MV-4-11 (cell line): ENCODE measurements at regions not wholly inside any gene's neighbourhood (a gene's known extent, or its start where the extent isn't known, plus 50 kb on each side); places are given as distances from the start of the nearest gene placed in this dataset.

Experiments
- DNase-seq: peaks from one replicate; lab custom pipeline; 2025; lab: John Stamatoyannopoulos, UW

DNA sequence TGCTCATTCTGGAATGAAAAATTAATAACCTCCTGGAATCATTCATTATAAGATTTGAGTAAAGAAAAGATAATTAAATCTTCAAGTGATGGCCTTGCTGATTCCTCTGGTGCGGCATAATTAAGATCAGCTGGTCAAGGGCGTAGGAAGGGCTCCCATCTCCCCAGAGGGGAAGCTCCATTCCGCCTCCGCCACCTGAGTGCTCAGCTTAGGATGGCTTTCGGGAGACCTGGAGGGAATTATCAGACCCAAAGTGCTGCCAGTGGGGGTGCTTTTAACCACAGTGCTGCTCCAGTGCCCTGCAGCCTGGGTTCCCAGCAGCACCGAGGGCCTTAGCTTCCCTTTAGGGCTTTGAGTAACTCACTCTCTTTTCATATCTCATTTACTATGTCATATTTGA lies 556.6 kb upstream of the RGMA start:
- DNase-seq: no peak

DNA sequence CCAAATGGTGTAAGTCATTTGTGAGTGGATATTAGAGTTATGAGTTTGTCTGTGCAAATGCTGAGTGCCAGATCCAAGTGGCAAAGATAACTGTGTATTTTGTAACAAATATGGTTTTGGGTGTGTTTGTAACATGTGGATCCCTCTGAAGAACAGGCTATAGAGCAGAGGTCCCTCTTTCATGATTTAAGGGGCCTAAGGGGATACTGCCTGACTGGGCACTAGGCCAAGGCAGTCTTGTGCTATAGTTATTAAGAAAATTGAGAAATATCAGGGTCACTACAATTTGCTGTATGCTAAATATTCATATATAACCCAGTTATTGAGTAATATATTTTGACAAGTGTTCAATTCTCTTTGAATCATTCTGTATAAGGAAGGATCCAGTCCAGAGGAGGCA lies 555.6 kb upstream of the RGMA start:
- no peak for DNase-seq

DNA sequence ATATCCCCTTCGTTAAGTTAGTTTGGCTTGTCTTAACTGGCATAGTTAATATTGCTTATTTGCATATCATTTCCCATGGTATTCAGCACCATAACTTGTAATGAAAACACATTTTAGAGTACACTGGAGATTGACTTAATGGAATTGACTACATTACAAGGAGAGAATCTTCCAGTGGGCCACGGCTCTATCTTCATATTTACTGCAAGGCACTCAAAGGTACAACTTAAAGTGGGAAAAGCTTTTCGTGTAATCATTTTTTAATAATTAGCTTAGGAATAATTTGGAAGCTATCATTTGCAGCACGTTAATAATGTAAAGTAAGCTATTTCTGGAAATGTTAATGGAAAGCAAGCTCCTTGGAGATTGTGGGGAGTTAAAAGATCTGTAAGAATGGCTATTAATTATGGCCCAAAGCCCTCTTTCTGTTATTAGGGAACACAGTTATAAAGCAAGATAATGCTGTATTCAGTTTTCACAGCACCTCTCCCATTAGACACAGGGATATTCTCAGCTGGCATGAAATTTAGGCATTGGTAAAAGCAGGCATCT lies 551.5 kb upstream of the RGMA start:
- DNase-seq: no peak

DNA sequence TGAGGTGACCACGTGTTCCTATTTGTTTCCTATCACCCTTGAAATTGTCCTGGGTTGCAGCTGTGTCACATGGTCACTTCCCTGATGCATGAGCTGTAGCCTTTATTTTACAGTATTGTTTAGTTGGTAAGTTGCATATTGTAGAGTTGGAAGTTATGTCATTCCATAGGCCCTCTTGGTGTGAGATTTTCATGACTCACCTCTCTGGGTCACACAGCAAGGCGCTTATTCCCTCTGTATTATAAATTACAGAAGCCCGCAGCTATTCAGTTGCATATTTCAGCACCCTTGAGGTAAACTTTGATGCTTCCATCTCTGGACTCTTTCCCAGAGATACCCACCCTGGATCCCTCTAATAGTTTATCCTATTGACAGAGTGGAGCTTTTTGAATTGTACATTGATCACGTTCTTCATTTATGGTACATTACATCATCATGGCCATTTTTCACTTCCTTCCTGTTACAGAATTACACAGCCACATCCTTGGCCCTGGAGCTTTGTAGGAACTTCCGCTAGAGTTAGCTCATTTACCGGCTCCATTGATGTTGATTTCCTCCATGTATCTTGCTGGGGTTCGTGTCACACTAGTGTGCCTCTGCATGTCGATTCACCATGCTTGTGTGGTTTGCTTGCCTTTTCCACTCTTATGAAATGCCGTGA lies 543.1 kb upstream of the RGMA start:
- no peak for DNase-seq

DNA sequence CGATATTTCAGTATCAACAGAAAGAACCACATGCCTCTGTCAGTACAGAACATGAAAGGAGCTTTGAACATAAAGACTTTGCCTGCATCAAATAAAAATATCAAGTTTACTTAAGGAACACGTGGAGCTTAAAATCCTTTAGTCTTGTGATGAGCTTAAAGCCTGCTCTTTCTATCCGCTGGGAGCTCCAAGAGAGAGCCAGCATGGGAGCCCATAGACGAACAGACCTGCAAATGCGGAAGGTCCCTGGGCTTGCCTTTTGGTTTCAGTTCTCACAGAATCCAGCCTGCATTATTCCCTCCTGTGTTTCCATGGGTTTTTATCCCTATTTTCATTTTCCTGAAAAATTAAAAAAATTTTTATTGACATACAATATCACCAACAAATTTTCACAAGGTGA lies 530.6 kb upstream of the RGMA start:
- DNase-seq: no peak

DNA sequence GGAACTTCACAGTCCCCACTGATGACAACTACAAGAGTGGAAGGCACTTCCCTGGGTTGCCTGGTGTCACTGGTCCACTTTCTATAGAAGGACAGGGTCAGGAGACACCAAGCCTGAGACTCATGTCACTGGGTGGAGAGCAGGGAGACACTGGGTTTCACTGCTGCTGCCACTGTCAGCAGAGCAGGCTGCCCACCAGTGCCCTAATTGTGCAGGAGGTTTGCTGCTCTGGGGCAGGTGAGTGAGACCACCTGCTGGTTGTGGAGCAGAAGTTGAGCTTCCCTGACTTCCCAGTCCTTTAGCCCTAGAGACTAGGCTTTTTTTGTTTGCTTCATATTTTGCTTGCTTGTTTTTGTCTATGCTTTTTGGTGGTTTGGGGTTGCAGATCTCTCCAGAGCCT lies 528.4 kb upstream of the RGMA start:
- DNase-seq: no peak

DNA sequence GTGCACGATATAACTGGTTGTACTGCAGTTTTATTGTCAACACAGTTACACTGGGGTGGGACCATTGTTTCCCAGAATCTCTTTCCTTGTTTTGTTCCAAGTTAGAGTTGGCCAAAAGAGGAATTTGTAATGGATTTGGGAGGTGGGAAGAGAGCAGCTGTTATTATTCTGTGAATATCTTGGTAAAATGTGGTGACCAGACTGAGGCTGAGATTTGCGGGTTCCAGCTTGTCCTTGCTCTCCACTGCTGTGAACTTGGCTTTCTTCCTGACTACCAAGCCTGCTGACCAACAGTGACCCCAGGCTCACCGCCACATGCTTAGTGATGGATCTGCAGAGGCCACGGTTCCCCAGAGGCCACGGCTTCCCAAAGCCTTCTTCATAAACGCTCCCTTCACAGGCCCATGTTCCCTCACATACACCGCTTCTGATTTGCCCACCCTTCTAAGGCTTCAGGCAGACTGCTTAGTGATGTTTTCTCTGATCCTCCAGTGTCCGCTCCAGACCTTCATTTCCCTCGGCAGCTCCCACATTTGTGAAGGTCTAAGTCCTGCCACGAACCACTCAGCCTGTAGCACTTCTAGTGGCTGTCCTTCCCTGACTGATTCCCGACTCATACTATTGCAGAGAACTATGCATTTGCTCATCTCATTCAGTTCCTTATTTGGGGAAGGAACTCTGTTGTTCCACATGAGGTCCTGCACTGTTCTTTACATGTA lies 525.5 kb upstream of the RGMA start:
- no peak for DNase-seq

DNA sequence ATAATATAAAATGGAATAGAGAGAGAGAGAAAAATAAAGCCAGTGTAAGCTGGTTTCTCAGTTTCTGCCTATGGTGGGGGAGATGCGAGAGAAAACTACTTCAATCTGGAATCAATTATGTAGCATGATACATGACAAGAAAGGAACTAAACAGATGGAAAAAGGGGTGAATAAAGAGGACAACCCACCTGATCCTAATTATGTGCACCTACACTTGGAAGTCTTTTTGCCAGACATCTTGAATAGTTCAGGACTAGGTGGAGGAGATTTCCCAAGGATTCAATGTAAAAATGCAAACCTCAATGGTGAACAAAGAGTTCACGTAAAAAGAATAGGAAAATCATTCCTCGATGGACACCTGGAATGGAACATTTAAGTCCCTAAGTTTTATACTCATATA lies 524.4 kb upstream of the RGMA start:
- no peak for DNase-seq

DNA sequence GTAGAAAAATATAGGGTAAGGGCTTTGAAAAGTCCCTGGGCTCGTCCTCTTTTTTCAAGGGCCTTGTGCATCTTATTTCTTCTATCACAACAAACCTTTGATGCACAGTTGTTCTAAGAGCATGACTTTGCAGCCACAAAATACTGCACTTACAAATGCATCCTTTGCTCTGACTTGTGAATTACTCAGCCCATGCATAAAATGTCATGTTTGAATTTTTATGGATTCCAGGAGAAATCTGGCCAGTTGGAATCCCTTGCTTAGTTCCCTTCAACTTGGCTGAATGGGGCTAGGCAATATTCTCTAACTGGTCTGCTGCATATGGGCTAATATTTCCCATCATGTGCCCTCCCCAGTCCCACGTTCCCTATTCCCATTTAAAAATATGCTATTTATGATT lies 523.9 kb upstream of the RGMA start:
- DNase-seq: no peak

DNA sequence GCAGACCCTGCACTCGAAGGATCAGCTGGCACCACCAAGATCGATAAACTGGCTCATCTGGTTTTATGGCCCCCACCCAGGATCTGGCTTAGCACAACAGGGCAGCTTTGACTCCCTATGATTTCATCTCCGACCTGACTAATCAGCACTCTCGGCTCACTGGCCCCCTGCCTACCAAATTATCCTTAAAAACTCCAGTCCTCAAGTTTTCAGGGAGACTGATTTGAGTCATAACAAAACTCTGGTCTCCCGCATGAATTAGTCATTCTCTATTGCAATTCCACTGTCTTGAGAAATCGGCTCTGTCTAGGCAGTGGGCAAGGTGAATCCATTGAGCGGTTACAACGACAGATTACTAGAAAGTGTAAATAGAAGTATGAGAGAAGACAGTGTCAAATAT lies 521.9 kb upstream of the RGMA start:
- DNase-seq: no peak

DNA sequence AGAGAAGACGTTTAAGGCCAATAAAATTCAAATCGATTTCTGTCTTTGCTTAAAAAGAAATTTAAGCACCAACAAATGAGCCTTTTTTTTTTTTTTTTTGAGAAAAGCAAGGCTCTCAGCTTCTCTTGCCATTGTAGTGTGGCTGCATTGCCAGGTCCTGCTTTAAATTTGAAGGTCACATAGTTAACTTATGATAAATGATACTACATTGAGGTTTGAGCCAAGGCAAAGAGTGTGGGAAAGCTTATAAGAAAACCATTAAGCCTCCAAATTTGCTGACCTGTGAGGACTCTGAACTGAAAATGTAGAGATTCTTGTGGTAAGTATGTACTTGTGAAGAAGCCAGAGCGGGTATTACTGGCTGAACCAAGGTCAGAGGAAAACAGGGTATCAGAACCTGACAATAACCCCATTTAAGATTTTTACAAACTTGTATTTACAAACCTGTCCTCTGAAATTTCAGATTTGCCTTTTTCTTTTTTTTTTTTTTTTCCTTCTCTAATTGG lies 519.7 kb upstream of the RGMA start:
- no peak for DNase-seq

DNA sequence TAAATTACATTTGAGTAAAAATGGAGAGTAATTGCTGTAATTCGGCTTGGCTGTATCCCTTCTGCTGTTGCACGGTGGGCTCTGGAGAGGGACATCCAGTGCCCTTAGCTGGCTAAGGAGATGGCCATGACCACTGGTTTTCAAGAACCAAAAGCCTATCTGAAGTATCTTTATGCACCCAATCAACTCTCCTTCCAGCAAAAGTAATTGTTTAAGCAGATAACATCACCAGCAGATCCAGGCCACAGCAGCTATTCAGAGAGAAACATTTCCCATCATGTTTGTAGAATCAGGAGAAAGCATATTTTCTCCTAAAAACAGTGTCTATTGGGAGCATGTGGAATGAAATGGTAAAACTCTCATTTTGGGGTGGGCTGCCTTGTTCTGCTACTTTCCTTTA lies 514.5 kb upstream of the RGMA start:
- no peak for DNase-seq

DNA sequence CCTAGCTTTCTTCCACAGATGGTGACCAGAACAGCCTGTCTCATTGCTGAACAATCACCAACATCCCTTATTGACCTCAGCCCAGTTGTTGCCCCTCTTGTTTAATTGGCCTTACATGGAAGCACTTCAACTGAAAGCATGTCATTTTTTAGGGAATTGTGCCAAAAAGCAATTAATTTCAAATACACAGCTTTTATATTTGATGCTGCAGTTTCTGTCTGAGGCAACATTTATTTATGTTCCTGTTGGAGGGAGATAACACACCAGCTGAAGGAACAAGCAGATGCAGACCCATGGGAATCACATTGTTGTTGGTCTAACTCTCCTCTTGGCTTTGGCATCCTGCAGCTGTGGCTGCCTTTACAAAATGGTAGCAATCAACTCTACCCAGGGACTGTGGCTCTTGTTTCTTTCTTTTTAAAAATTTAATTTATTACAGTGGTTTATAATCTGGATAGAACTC lies 498.1 kb upstream of the RGMA start:
- DNase-seq: no peak

DNA sequence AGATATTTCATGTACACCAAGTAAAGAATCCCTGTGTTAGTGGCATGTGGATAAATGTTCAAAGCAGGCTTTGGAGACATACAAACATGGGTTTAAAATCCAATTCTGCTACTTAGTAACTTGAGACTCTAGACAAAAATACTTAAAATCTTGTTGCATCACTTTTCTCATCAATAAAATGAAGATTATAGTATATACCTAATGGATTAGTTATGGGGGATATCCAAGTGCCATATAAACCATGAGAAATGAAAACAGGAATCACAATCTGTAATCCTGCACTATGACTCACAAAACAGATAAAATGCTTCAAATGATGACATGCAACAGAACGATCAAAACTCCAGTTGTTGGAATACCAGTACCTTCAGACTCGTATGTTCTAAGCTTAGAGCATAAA lies 496.0 kb upstream of the RGMA start:
- DNase-seq: no peak

DNA sequence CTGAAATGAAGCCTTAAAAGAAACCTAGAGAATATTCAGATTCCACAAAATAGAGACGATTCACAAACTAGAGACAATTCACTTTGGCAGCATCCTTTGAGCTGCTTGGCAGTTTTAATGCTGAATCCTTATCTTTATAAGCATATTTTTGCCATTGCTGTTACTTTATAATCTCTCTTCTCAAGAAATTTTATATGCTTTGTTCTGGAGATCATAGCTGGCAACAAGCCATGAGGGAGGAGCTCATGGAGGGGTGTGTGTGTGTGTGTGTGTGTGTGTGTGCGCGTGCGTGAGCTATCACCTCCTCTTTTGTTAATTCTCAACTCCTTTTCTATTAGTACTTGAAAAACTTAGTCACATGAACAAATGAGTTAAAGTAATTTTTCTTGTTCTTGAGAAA lies 495.0 kb upstream of the RGMA start:
- DNase-seq: no peak

DNA sequence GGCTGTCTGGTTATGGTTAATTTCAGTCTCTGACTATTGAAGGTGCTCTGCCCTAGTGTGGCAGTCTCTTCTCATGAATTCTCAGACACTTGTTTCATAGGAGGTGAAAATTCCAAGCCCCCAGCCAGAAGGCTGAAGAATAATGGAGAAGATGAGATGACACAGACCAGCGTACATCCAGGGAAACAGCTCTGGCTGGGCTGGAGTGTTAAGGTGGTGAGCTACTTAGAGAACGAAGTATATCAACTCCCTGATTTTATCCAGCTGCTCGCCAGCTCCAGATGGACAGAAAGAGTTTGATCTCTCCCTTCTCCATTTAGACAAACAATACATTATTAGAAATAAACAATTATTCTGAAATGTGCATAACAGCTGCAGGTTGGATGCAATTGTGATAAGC lies 494.5 kb upstream of the RGMA start:
- no peak for DNase-seq

DNA sequence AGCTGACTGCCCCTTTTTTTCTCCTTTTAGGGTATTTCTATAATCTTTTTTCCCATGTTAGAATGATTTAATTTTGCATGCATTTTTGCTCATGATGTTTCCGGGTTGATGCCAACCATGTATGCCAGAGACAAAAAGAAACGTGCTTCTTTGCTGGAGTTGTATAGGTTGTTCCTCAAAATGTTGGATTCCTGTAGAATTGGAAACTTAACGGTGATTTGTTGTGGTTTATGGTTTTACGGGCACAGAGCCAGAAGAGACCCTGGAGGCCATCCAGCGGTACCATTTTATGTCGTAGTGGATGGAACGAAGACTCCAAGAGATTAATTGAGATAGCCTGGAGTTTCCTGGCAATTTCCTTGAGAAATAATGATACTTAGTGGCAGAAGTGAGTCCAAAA lies 481.5 kb upstream of the RGMA start:
- no peak for DNase-seq

DNA sequence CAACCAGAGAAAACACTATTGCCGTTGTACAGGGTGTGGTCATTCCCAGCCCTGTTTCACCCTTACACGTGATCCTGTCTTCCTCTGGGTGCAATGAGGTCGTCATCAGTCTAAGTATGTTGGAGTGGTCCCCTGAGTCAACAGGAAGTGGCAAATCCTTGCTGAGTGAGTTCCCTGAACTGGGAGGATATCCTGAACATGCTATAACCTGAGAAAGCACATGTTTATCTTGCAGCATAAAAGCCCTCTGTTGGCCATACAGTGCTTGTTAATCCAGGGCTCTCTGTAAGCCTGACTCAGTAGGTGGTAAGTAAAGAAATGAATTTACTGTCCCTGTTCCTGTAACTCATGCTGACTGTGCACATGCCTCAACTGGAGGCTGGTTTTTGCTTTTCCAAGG lies 477.8 kb upstream of the RGMA start:
- DNase-seq: no peak

DNA sequence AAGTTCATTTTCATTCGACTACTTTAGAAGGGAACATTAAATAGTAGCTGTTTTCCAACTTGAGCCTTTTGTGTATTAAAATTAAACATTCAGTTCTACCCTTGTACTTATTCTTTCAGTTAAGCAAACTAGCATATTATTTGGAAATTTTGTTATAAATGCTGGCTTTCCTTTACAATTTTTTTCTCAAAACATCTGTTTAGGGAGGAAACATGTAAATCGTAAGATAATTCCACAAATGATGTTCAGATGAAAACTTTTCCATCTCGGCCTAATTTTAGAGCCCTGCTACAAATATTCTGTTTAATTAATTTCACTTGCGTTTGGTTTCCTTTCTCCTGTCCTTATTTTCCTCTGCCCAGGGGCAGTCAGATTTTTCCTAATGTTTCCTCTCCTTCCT lies 476.2 kb upstream of the RGMA start:
- no peak for DNase-seq

DNA sequence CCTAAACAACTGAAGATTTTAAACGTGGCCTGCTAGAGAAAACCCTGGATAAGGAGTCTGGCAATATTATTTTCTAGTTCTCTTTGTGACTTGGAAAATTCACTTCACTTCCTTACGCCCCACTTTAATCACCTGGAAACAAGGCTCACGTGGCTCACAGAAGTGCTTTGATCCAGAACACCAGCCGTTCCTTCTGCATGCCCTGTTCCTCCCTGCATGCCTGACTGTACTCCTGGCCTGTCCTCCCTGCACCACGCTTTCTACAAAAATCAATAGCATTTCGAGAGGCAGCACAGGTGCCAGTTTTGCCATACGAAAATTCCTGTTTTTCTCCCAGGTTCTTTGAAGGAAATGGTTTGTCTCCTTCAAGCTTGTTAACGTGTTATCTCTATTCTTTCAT lies 474.2 kb upstream of the RGMA start:
- DNase-seq: no peak

DNA sequence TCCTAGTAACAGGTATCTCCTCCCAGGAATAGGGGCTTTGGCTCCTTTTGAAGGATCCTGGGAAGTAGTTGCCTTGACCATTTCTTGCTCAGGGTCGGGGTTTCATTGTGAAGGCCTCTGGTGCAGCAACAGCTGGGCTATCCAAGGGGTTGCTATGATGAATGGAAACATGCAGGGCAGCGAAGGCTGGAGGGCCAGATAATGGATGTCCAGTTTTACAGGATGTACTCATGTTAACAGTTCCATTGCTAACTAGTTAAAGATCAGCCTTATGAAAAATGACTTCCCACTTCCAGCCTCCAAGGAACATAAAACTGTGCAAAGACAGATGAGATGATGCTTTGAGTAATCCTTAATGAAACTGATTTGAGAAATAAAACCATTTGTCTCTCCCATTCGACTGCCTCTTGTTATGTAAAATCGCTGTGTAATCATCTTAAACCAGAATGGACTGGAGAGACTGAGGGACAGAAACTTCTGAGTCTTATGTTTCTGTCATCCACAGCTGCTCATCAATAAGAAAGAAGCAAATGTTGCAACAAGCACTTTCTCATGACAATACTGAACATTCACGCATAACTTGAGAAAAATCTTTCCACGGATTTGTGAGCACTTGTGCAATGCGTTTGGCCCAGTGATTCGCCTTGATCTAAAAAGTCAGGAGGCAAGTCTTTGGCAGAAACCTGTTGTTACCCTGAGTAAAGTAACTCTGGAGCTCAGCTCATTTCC lies 473.5 kb upstream of the RGMA start:
- no peak for DNase-seq

DNA sequence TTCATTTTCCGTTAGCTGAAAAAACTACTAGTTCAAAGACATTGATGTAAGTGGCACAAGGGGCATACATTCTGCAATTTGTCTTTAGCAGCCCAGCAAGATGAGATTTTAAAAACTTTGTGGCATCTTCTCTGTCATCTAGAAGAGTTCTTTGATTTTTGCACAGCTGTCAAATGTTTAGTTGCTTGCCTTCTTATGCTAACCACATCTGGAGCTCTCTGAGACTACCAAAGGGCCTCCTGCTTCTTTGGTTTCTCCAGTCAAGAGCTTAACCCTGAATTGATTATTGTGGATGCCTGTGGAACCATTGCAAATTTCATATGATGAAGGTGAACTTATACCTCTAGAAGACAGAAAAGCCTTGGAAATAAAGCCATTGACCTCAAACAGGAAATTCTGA lies 468.7 kb upstream of the RGMA start:
- no peak for DNase-seq
